VCaP (cell line): ENCODE measurements at regions not wholly inside any gene's neighbourhood (a gene's known extent, or its start where the extent isn't known, plus 50 kb on each side); places are given as distances from the start of the nearest gene placed in this dataset.

Experiments used
- H3K27ac ChIP-seq: fragments of 450-650 bp; 2 replicates; pipeline ENCODE4 v1.5.1; 2017
- TF ChIP-seq, protein P1 (sequence below): fragments of 450-650 bp; conservative IDR thresholded peaks from 2 replicates; pipeline ENCODE4 v1.5.1; 2017; ENCODE audit warnings: mild to moderate bottlenecking, moderate library complexity

DNA sequence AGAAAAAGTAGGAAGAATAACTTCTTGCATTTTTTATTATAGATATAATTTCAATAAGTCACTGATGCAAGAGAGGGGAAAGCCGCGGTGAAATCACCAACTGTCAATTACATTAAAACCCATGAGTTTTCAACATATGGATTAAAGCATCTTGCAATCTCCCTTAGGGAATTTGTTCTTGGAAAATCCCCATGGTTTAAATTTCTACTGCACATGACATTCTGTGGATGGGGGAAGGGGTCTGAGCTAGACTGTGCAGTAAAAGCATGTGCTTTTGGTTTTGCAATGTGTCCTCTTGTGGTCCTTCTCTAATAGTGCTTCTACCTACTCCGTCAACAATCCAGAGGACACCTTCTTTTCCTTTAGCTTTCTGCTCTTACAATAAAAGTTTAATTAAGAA, 894.0 kb downstream of the DCDC2C start:
- H3K27ac ChIP-seq: no peak overlapping the region
- TF ChIP-seq, protein P1, sequence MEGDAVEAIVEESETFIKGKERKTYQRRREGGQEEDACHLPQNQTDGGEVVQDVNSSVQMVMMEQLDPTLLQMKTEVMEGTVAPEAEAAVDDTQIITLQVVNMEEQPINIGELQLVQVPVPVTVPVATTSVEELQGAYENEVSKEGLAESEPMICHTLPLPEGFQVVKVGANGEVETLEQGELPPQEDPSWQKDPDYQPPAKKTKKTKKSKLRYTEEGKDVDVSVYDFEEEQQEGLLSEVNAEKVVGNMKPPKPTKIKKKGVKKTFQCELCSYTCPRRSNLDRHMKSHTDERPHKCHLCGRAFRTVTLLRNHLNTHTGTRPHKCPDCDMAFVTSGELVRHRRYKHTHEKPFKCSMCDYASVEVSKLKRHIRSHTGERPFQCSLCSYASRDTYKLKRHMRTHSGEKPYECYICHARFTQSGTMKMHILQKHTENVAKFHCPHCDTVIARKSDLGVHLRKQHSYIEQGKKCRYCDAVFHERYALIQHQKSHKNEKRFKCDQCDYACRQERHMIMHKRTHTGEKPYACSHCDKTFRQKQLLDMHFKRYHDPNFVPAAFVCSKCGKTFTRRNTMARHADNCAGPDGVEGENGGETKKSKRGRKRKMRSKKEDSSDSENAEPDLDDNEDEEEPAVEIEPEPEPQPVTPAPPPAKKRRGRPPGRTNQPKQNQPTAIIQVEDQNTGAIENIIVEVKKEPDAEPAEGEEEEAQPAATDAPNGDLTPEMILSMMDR: no peak

DNA sequence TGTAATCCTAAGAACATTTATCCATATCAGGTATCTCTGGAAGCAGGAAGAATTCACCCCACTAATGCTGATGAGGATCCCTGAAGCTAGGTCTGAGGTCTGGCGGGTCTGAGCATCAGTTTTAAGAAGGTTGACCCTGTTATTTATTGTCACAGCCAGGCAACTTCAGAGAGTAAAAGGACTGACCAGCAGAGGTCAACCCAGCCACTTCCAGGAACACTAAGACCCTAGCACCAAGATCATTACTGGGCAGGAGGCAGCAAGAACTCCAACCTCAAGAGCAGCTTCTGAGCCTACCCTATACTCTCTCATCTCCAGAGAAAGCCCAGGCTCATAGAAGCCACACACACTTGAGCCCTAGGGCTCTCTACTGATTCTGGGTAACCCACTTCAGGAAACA, 901.4 kb downstream of the DCDC2C start:
- no peak overlapping the region for H3K27ac ChIP-seq
- TF ChIP-seq, protein P1: peak; percentile 10; the same call in 1 of the 2 replicates

DNA sequence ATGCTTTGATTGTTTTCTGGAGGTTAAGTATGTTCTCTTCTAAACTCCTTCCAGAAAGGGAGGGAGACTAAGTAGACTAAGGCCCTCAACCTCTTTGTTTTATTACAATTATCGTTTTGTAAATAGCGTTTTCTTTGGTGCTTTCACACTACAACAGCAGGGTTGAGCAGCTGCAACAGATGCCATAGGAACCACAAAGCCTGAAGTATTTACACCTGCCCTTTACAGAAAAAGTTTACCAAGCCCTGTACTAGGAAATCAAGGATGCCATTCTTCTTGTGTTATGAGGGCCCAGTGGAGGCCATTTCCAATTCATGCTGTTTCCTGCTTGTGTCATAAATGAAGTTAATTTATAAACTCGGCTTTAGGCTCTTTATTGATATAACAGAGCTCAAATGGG, 914.8 kb downstream of the DCDC2C start:
- H3K27ac ChIP-seq: no peak overlapping the region
- TF ChIP-seq, protein P1: no peak

DNA sequence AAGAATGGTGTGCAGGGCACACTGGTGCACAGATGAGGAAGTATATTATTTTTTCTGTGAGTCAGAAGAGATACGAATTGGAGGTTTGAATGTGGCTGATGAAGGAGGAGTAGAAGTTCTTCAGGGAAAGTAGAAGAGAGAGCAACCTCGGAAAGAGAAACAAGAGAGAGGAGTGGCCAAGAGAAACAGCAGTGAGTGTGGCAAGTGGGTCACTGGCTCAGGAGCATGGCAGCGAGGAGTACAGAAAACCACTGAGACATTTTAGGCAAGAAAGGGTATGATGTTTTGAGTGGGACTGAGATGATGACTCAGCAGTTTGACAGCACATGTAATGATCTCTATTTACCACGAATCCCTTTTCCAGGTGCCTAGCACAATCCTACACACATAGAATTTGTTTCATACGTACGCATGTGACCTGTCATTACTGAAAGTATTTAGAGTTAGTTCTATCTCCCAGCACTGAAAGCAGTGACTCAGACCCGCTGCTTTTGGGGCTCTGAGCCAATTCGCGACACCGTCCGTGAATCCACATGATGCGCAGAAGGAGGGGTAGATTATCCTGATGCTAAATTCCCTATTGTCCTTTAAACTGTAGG, 915.4 kb downstream of the DCDC2C start:
- TF ChIP-seq, protein P1: no peak
- H3K27ac ChIP-seq: no peak overlapping the region

DNA sequence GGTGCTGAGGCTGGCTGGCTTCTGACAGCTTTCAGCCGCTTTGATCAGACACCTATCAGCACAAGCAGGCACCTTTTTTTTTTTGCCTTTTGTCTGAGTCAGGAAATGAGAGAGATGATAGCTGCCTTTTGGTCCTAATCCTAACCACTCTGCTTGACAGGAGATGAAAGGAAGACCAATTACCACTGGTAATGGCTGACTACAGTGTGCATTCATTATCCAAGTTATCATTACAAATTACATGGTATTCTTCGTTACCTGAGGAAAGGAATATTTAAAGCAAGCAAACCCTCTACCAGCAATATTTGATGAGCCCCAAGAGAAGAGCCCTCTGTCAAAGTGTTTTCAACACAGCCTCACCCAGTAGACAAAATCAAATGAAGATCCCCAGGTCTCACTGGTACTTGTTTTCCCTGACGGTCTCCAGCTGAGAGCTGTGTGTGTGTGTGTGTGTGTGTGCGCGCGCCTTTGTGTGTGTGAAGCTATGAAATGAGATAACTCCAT, 925.7 kb downstream of the DCDC2C start:
- TF ChIP-seq, protein P1: no peak
- no peak overlapping the region for H3K27ac ChIP-seq

DNA sequence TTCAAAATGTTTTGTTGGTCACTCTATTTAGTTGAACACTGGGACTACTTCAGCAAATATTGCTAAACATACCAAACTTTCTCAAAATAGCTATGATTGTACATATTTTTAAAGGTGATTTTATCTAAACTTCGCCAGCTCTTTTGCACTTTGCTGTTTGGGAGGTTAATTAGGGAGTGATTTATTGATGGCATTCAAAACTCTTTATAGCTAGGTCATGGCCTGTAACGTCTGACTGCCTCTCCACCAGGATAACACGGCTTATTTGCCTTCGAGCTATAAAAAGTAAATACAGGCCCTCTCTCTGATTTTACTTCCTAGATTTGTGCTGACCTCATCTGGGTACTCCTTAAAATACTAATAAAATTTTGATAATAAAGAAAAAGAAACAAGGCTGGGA, 931.9 kb downstream of the DCDC2C start:
- no peak overlapping the region for H3K27ac ChIP-seq
- TF ChIP-seq, protein P1: no peak

DNA sequence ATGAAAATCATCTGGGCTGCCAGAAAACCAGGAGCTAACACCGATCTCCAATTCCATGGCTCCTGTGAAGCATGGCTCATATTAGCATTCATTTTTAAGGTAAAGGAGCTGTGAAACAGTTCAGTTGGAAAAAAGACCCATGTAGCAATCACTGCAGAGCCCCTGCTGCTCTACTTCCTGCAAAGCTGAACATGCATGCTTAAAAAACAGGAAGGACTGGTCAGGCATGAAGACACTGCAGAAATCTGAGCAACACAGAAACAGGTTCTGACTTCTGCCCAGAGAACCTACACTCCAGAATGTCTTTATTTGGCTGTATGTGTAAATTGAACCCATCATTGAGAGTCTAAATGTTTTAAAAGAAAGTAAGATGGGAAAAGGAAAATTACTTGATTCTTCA, 950.6 kb downstream of the DCDC2C start:
- no peak overlapping the region; the same call in 1 of the 2 replicates for H3K27ac ChIP-seq
- TF ChIP-seq, protein P1: no peak
